Naive B cell (primary cell): ENCODE measurements at regions not wholly inside any gene's neighbourhood (a gene's known extent, or its start where the extent isn't known, plus 50 kb on each side); places are given as distances from the start of the nearest gene placed in this dataset.

Experiments used
- ATAC-seq, 2 donors: fragments of 150-1000 bp; cut with Tn5 transposase; 2 replicates each; pipeline ENCODE4 v1.10.0; 2021; ENCODE audit warnings: low read depth in 2 of 2, mild to moderate bottlenecking in 2 of 2, moderate library complexity in 2 of 2
- DNase-seq: peaks from one replicate; pipeline ENCODE4 v3.0.0; 2022
- H3K27ac Mint-ChIP-seq, 6 donors: one replicate each; pipeline ENCODE4 v1.8.0; 2020 to 2022; ENCODE audit warnings: mild to moderate bottlenecking in 6 of 6, mixed read lengths in 6 of 6, moderate library complexity in 5 of 6, inconsistent platforms in 2 of 6
- H3K27me3 Mint-ChIP-seq, 3 donors: one replicate each; pipeline ENCODE4 v1.8.0; 2021 to 2022; ENCODE audit warnings: mixed read lengths in 3 of 3, mild to moderate bottlenecking in 1 of 3
- H3K36me3 Mint-ChIP-seq, 2 donors: one replicate each; pipeline ENCODE4 v1.8.0; 2020 to 2022; ENCODE audit warnings: mixed read lengths in 2 of 2, inconsistent platforms in 1 of 2, mild to moderate bottlenecking in 1 of 2
- H3K4me1 Mint-ChIP-seq, 3 donors: one replicate each; pipeline ENCODE4 v1.8.0; 2020 to 2022; ENCODE audit warnings: mixed read lengths in 3 of 3, inconsistent platforms in 1 of 3, mild to moderate bottlenecking in 1 of 3, moderate library complexity in 1 of 3
- H3K4me3 Mint-ChIP-seq, 8 donors: one replicate each; pipeline ENCODE4 v1.8.0; 2020 to 2022; ENCODE audit warnings: mild to moderate bottlenecking in 8 of 8, mixed read lengths in 8 of 8, moderate library complexity in 8 of 8, inconsistent platforms in 2 of 8
- H3K9me3 Mint-ChIP-seq, 7 donors: one replicate each; pipeline ENCODE4 v1.8.0; 2020 to 2022; ENCODE audit warnings: mixed read lengths in 7 of 7, mild to moderate bottlenecking in 5 of 7, inconsistent platforms in 2 of 7, moderate library complexity in 1 of 7

DNA sequence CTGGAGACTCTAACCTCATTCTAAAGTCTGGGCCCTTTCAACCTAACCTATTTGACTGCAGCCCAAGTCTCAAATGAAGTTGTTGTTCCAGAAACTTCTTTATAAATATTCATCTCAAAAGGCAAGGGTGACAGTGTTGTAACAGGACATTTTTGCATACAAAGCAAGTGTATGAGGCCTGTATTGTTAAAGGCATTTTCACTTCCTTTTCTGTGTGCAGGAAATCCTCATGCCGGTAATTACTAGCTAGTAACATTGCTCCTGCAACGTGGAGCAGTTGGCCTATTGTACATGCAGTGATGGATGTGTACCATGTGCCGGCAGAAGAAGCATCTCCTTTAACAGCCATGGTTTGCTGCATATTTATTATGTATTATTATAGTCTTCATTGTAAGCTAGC lies 156.5 kb upstream of the RMST start:
- Mint-ChIP-seq H3K4me1 (peaks cover 16 to 23% (median 19%) of the 10 kb centered on the region in 3 donors), H3K4me3 (peak overlapping the region in 2 of 8 donors; percentile 30 to 32), H3K36me3 (peaks cover 0 to 7% of the 10 kb centered on the region in 2 donors), H3K27me3 (peaks cover 21 to 31% (median 21%) of the 10 kb centered on the region in 3 donors), H3K27ac (peak overlapping the region in 2 of 6 donors; percentile 64 to 85), H3K9me3 (peaks cover 0 to 3% (median 2%) of the 10 kb centered on the region in 7 donors)
- ATAC-seq = peak; percentile 93 to 95
- DNase-seq = peak; percentile 46

DNA sequence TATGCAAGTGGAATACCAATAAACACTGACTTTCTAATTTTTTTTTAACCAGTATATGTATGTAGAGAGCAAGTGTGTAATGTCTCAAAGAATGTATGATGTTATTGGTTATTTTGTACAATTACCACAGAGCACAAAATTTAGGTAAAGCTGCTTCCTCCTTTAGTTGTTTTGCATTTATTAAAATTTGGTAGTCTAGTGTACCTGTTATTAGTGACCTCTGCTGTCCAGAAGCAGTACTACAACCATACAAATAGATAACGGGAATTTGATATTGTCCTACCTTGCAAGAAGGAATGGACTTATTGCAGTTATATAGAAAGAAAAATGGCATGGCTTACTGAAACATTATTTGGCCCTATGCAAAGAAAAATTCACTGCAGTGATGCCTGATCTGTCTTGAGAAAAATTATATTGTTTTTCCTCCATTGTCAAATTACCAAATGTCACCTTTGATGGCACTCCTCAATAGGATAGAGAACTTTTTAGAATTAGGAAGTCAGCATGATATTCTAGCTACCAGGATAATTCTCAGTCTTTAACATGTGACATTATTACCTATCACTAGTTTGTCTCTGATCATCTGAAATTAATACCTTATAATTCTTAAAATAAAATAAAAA lies 153.9 kb upstream of the RMST start:
- peak; percentile 51 to 53 for ATAC-seq
- Mint-ChIP-seq H3K27me3 (peaks cover 19 to 25% (median 22%) of the 10 kb centered on the region in 3 donors), H3K36me3 (no peaks in the 10 kb centered on the region), H3K27ac (peak overlapping the region in 2 of 6 donors; percentile 54 to 60), H3K9me3 (peaks cover 0 to 2% (median 0%) of the 10 kb centered on the region in 7 donors), H3K4me1 (peaks cover 16 to 23% (median 19%) of the 10 kb centered on the region in 3 donors), H3K4me3 (no peak overlapping the region)
- DNase-seq = peak; percentile 54

DNA sequence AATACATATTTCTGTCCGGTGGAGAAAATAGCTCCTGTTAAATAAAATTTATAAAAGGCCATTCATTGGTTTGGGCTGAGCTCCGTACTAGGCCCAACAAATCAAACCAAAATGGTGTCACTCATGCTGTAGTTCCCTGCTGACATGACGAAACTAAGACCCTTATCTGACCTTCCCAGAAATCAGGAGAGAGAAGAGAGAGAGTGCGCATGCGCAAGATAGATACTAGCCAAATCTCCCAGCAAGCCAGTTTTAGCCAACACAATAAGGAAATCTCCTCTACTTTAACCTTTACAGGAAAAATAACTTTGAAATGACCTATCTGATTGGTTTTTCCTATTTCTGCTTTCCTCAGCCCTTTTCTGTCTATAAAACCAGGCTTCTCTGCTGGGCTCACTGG lies 152.7 kb upstream of the RMST start:
- H3K9me3 Mint-ChIP-seq = peaks cover 0 to 2% (median 0%) of the 10 kb centered on the region in 7 donors
- H3K27me3 Mint-ChIP-seq = peaks cover 29 to 36% (median 29%) of the 10 kb centered on the region in 3 donors
- no peak overlapping the region for H3K4me3 Mint-ChIP-seq
- H3K27ac Mint-ChIP-seq = no peak overlapping the region
- ATAC-seq = no peak
- peaks cover 16 to 23% (median 19%) of the 10 kb centered on the region in 3 donors for H3K4me1 Mint-ChIP-seq
- no peaks in the 10 kb centered on the region for H3K36me3 Mint-ChIP-seq
- no peak for DNase-seq

DNA sequence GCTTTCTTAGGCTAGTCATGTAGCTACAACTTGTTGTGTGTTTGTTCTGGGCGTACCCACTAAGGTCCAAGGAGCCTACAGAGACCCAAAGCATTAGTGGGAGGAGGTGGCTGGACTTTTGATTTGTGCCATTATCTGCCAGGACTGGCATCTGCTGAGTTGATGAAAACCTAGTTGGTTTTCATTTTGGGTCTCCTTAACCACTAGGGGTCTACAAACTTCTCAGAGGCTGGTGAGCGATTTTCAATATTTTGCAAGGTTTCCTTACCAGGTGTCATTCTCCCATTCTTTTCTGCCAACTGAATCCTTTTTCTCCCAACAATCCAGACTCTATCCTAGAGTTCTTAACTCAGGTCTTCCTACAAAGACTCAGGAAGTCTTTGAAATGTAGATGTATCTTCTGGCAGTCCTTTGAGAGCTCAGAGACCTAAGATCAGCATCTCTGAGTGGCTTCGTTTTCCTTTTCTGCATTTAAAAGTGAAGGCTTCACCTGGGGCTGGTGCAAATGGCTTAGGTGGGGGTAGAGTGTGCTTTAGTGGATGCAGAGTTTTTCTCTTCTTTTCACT lies 150.0 kb upstream of the RMST start:
- H3K9me3 Mint-ChIP-seq = peaks cover 0 to 2% (median 0%) of the 10 kb centered on the region in 7 donors
- ATAC-seq (no peak), DNase-seq (no peak)
- H3K27me3 Mint-ChIP-seq = peaks cover 48 to 57% (median 51%) of the 10 kb centered on the region in 3 donors
- H3K4me1 Mint-ChIP-seq = peaks cover 3 to 5% (median 5%) of the 10 kb centered on the region in 3 donors
- H3K36me3 Mint-ChIP-seq = no peaks in the 10 kb centered on the region
- no peak overlapping the region for H3K4me3 Mint-ChIP-seq
- no peak overlapping the region for H3K27ac Mint-ChIP-seq

DNA sequence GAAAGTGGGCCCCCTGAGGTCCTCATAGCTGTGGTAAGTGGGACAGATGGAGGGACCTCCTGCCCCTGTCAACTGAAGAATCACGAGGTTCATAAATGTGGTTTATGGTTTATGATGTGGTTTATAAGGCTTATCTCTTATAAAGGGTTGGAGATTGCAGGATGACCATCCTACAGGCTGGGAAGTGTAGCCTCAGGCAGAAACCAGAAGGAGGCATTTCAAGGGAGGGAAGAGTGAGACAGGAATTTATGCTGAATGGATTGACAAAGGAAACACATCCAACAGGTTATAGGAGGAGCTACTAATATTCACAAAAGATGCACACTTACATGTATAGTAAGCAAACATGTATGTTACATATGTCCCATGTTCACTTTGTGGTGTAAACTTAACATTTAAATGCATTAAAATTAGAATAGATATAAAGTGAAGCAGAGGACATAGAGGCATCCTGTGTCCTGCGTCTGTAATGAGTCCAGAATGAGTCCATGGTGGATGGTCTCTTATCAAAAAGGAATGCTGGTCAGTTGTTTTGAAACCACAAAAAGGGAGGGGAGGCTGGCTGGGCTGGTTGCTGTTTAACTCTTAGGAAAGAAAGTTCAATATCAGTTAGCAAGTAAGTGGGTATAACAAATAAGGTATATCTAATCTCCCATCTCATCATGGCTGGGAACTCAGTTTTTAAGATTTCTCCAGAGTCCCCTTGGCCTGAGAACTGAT lies 149.0 kb upstream of the RMST start:
- Mint-ChIP-seq H3K9me3 (peaks cover 0 to under 1% (median 0%) of the 10 kb centered on the region in 7 donors), H3K4me3 (no peak overlapping the region), H3K27me3 (peaks cover 48 to 60% (median 51%) of the 10 kb centered on the region in 3 donors), H3K27ac (peak overlapping the region in 1 of 6 donors; percentile 37), H3K4me1 (peaks cover 0 to 1% (median 1%) of the 10 kb centered on the region in 3 donors), H3K36me3 (no peaks in the 10 kb centered on the region)
- no peak for DNase-seq
- no peak for ATAC-seq

DNA sequence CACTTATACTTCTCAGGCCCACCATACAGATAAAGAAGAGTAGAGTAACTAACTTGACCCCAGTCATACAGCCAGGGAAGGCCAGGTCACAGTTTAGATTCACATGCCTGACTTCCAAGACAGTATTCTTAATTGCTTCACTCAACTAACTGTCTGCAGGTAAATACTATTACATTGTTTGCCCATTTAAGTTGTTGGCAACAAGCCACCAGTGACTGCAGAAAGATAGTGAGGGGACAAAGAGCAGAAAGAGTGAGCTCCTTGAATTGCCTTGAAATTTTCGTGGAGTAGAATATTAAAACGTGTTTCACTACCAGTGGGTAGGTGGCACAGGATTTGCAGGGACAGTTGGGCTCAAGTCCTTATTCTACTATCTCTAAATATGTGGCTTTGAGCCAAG lies 146.3 kb upstream of the RMST start:
- no peaks in the 10 kb centered on the region for H3K36me3 Mint-ChIP-seq
- ATAC-seq = no peak
- no peaks in the 10 kb centered on the region for H3K9me3 Mint-ChIP-seq
- H3K4me3 Mint-ChIP-seq = no peak overlapping the region
- H3K27me3 Mint-ChIP-seq = peaks cover 49 to 63% (median 51%) of the 10 kb centered on the region in 3 donors
- DNase-seq = no peak
- no peaks in the 10 kb centered on the region for H3K4me1 Mint-ChIP-seq
- no peak overlapping the region for H3K27ac Mint-ChIP-seq

DNA sequence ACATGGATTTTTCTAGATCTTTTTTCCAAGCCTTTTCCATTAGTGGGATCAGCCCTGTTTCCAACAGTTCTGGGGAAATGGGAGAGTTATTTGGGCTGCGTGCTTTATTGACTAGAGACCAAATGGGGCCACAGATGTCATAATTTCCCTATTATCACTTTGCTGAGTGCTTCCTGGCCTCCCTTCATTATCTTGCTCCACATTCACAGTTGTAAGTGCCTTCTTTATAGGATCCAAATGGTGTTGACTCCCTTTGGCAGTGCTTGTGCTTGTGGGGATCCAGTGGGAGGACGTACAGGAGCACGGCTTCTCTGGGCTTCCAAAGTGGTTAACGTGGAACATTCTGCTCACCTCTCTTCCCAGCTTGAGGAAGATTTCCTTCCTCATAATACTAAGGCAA lies 141.0 kb upstream of the RMST start:
- H3K27ac Mint-ChIP-seq = no peak overlapping the region
- no peaks in the 10 kb centered on the region for H3K36me3 Mint-ChIP-seq
- H3K9me3 Mint-ChIP-seq = no peaks in the 10 kb centered on the region
- H3K4me3 Mint-ChIP-seq = no peak overlapping the region
- DNase-seq (no peak), ATAC-seq (no peak)
- H3K4me1 Mint-ChIP-seq = no peaks in the 10 kb centered on the region
- peaks cover 46 to 49% (median 48%) of the 10 kb centered on the region in 3 donors for H3K27me3 Mint-ChIP-seq

DNA sequence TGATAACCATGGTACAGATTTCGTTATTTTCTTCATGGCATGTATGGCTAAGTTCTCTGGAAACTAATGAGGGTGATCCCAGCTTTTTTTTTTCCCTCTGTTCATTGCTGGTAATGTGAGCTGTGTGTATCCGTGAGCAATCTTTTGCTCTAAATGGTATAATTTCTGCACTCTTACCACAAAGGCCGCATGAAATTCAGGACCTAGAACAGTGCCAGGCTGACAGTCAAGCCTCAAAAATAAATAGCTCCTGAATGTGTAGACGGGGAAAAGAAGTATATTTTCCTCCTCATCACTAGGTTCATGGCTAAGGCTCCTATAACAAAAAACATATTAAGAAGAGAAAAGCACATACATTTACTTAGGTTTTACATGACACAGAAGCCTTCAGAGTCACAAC lies 140.2 kb upstream of the RMST start:
- no peak for ATAC-seq
- peaks cover 40 to 51% (median 41%) of the 10 kb centered on the region in 3 donors for H3K27me3 Mint-ChIP-seq
- H3K27ac Mint-ChIP-seq = no peak overlapping the region

DNA sequence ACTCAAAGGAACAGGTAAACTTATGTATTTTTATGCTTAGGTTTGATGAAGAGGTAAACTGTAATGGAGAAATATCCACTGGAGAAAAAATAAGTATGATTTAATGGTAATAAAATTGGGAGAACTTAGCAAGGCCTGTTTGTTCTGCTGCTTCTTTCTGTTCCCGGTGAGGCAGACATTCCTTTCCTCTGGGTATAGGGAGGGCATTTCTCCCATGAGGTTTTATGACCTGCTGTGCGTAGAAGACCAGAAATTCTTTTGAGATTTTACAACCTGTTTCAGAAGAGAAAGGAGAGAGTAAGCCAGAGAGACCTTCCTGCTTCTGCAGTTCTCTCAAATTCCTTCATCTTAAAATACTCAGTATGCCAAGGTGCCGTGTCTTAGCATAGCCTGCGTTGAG lies 139.4 kb upstream of the RMST start:
- no peak for DNase-seq
- Mint-ChIP-seq H3K4me1 (no peaks in the 10 kb centered on the region), H3K27ac (no peak overlapping the region), H3K9me3 (peaks cover 0 to 2% (median 0%) of the 10 kb centered on the region in 7 donors), H3K4me3 (no peak overlapping the region), H3K27me3 (peaks cover 40 to 53% (median 42%) of the 10 kb centered on the region in 3 donors), H3K36me3 (no peaks in the 10 kb centered on the region)
- no peak for ATAC-seq

More for the DNA sequence above, 140.2 kb upstream of the RMST start:
- H3K36me3 Mint-ChIP-seq = no peaks in the 10 kb centered on the region
- H3K9me3 Mint-ChIP-seq = peaks cover 0 to under 1% (median 0%) of the 10 kb centered on the region in 7 donors
- H3K4me1 Mint-ChIP-seq = no peaks in the 10 kb centered on the region
- DNase-seq = no peak
- no peak overlapping the region for H3K4me3 Mint-ChIP-seq

DNA sequence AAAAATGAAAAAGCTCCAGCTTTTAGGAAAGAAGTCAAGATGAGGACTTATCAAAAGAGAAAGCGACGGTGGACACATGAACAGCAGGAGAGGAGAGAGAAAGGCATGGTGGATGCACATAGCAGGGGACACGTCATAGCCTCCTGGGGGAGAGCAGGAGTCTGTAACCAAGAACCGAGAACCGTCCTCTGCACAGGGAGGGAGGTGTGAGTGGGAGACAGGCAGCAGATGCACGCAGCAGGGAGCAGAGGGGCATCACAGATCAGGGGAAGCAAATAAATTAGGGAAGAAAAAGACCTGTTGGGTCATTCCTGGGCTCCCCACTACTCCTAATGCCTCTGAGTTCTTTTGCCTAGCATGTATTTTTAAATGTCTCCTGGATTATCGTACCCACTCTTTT lies 138.1 kb upstream of the RMST start:
- H3K36me3 Mint-ChIP-seq = no peaks in the 10 kb centered on the region
- H3K9me3 Mint-ChIP-seq = peaks cover 0 to 2% (median 0%) of the 10 kb centered on the region in 7 donors
- H3K27ac Mint-ChIP-seq = no peak overlapping the region
- DNase-seq (no peak), ATAC-seq (no peak)
- H3K4me1 Mint-ChIP-seq = no peaks in the 10 kb centered on the region
- peaks cover 45 to 55% (median 51%) of the 10 kb centered on the region in 3 donors for H3K27me3 Mint-ChIP-seq
- H3K4me3 Mint-ChIP-seq = no peak overlapping the region

DNA sequence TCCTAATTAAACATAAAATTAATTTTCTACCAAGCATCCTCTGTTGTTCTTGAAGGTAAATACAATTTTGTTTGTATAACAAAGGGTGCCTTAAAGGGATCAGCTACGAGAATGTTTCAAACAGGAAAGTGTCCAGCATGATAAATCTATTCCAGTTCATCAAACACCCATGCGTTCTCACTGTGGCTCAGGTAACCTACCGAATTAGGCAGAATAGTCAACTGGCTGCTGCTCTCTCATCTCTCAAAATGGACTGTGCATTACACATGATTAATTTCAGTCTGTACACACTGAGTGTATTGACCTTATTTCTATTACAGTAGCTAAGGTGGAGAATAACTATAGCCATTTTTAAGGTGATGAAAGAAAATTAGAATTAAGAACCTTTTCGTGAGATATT lies 127.5 kb upstream of the RMST start:
- Mint-ChIP-seq H3K36me3 (no peaks in the 10 kb centered on the region), H3K9me3 (peaks cover 0 to 3% (median 0%) of the 10 kb centered on the region in 7 donors), H3K4me3 (no peak overlapping the region), H3K4me1 (no peaks in the 10 kb centered on the region), H3K27me3 (peaks cover 8 to 15% (median 11%) of the 10 kb centered on the region in 3 donors), H3K27ac (no peak overlapping the region)
- DNase-seq (no peak), ATAC-seq (no peak)

DNA sequence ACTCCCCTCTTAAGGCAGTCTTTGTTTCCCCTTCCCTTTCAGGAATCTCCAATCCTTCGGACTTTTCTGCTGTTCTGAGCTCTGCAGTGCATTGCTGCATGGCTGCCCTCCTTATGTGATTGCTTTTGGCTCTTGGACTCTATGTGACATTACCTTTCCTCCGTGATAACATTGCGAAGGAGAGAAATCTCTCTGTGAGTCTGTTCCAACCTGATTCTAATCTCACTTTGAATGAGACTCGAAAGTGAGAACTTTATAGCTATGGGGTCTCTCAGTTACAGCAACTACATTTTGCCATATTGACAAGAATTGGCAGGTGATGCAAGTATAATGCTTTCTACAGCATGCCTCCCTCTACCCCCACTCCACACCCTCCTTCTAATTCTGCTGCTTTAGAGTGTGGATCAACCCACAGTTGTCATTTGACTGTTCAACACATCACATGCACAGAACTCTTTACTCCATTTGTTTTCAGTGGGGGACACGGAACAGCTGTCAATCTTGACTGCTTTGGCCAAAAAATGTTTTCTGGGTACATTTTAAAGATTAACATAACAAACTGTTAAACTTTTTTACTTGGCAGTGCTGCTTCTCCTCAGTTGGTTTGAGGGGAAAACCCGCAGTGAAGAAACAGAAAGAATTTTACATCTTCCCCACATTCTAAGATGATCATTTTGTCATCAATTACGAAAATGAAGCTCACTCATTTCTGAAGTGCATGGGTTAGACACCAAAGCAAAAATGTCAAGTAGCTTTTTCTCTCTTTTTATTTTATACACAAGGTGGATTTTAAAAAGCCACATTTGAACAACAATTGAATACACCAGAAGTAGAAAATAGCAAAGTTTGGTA lies 125.5 kb upstream of the RMST start:
- no peak for ATAC-seq
- DNase-seq = no peak
- Mint-ChIP-seq H3K27me3 (peaks cover 9 to 15% (median 11%) of the 10 kb centered on the region in 3 donors), H3K36me3 (no peaks in the 10 kb centered on the region), H3K4me1 (no peaks in the 10 kb centered on the region), H3K9me3 (no peaks in the 10 kb centered on the region), H3K27ac (no peak overlapping the region), H3K4me3 (no peak overlapping the region)

DNA sequence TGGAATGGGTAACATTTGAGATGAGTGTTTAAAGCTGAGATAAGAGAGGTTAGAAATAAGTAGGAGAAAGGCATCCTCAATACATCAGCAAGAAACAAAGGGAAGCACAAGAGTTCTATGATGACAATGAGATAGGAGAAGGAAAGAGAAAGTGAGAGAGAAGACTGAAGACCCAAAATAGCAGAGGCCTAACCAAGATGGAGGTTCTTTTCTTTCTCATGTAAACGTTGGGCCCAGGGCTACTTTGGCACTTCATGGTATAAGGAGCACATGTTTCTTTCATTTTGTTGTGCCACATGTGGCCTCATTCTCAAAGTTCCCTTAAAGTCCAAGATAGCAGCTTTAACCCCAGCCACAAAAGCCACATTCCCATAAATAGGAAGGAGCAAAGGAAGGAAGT lies 120.5 kb upstream of the RMST start:
- Mint-ChIP-seq H3K4me3 (no peak overlapping the region), H3K27me3 (peaks cover 9 to 15% (median 11%) of the 10 kb centered on the region in 3 donors), H3K36me3 (no peaks in the 10 kb centered on the region), H3K4me1 (no peaks in the 10 kb centered on the region), H3K9me3 (no peaks in the 10 kb centered on the region), H3K27ac (no peak overlapping the region)
- ATAC-seq = no peak
- no peak for DNase-seq
